ENCODE measurements at regions not wholly inside any gene's neighbourhood (a gene's known extent, or its start where the extent isn't known, plus 50 kb on each side); places are given as distances from the start of the nearest gene placed in this dataset.
A peak's percentile ranks its signal among the peaks of the same experiment; 100 is the strongest.
"Not testable (repeated sequence)": the region's sequence is repeated elsewhere in the genome, so short reads cannot be mapped to it uniquely, and the experiment has no call there.

DNA sequence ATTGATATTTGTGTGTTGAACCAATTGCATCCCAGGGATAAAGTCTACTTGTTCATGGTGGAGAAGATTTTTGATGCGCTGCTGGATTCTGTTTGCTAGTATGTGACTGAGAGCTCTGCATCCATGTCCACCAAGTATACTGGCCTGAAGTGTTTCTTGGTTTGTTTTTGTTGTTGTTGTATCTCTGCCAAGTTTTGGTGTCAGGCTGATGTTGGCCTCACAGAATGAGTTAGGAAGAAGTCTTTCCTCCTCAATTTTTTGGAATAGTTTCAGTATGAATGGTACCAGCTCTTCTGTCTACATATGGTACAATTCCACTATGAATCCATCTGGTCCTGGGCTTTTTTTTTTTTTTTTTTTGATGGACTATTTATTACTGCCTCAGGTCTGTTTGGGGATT is 50.9 kb upstream of the OSTN start:
- DNase-seq: peak; percentile 13

DNA sequence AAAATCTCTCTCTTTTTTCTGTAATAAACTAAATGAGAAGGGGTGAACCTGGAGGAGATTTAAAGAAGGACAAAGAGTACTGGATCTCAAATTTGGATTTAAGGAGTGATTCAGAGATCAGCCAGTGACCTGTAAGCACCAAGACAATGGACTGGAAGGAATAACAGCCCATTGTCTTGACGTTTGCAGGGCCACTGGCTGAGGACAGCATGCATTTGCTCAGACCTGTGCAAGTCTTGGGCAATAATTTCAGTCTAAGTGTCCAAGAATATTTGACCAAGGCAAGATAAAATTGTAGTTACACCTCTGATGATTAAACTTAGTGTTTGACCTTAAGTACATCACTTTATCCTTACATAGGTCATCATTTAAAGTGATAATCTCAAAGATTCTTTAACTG is 55.8 kb upstream of the OSTN start:
- DNase-seq: no peak

DNA sequence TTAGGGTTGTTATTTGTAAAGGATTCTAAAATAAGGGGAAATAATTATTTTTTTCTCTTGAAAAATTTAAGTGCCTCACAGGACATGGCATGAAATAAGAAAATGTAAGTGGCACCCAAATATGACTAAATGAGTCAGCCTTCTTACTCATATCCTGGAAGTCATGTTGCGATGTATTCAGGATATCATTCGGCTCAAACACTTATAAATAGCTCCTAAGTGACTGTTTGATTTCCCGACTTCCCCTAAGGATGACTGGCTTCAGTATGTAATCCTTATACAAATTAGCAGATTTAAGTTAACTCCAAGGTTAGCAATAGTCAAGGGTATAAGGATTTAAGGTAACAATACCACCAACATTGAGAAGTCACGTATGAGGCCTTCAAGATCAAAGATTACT is 57.3 kb upstream of the OSTN start:
- DNase-seq: peak; percentile 87

DNA sequence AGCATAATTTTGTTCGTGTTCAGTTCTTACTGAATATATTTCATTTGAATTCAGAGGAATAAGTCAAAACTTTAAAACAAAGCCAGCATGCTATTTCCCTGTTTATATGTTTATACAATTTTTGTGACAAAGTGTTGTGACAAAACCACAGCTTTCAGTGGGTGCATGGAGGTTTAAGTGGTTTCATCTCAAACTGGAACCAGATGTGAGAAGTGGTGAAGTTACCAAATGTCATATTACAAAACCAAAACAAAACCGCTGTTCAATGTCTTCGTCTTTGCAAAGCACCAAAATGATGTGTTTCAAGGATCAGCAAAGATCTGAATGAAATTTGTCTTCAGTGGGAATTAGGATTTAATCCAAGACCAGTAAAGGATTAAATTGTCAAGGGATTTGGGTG is 59.3 kb upstream of the OSTN start:
- peak; percentile 6 for DNase-seq

DNA sequence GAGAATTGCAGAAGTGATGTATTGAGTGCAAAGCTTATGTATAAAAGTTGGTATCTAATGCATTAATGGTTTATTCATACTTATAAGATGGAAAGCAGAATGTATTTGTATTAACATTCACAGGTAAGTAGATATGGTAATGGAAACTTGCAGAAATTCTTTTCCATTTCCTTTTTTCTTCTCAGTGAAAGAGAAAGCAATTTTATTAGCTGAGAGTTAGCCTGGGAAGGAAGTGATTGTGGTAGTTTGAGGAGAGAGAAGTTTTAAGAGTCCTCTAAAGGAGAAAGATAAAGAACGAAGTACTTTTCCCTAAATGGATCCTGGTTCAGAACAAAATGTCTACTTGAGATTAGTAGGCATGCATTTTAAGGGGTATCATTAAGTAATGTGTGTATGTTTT is 60.1 kb upstream of the OSTN start:
- DNase-seq: no peak

DNA sequence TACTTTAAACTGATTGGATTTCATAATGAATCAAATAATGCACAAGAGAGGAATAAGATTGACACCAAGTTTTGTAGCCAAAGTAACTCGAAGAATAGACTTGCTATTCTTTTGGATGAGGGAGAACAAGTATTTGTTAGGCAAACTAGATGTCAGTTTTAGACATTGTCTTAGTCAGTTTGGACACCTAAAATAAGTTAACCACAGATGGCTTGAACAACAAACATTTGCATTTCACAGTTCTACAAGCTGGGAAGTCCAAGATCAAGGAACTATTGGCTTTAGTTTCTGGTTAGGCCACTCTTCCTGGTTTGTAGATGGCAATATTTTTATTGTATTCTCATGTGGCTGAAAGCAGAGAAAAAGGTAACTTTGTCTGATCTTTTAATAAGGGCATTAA is 61.3 kb upstream of the OSTN start:
- DNase-seq: no peak

DNA sequence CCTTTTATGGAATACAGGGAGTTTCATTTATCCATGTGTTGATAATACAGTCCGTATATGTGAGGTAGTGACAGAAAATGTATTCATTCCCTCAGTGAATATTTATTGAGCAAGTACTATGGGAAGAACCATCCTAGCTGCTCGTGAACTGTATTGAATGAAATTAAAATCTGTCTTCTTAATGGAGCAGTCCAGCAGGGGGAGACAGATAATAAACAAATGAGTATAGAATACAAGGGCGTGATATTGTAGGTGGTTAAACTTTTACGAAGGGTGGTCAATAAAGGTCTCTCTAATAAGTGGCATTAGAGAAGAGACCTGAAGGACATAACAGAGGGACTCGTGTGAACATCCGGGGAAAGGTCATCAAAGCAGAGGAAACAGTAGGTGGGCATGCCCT is 62.7 kb upstream of the OSTN start:
- DNase-seq: peak; percentile 30

DNA sequence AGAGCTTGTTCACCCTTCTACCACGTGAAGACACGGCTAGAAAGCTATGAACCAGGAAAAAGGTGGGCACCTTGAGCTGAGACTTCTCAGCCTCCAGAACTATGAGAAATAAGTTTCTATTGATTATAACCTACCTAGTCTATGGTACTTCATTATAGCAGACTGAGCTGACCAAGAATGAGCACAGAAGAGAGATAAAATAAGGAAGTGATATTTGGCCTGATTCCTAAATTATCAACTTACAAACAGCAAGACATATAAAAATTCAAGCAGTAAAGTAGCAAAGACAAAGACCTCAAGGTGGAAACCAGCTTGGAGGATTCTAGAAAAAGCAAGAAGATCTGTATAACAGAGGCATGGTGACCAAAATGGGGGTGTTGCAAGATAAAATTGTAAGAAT is 63.9 kb upstream of the OSTN start:
- no peak for DNase-seq

DNA sequence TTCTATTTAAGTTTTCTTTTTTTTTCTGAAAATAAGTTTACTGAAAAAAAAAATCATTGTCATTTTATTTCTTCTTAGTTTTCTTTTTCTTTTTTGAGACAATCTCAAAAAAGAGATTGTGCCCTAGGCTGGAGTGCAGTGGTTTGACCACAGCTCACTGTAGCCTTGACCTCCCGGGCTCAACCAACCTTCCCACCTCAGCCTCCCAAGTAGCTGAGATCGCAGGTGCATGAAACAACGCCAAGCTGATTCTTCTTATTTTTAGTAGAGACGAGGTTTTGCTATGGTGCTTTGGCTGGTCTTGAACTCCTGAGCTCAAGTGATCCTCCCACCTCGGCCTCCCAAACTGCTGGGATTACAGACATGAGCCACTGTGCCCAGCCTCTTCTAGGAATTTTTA is 65.7 kb upstream of the OSTN start:
- no peak for DNase-seq

DNA sequence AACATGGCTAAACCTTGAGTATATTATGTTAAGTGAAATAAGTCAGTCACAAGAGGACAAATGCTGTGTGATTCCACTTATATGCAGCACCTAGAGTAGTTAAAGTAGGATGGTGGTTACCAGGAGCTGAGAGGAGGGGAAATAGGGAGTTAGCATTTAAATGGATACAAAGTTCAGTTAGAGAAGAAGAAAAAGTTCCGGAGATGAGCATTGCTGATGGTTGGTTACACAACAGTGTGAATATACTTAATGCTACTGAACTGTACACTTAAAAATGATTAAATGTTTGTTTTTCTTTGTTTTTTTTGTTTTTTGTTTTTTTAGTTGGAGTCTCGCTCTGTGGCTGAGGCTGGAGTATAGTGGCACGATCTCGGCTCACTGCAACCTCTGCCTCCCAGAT is 67.7 kb upstream of the OSTN start:
- no peak for DNase-seq

DNA sequence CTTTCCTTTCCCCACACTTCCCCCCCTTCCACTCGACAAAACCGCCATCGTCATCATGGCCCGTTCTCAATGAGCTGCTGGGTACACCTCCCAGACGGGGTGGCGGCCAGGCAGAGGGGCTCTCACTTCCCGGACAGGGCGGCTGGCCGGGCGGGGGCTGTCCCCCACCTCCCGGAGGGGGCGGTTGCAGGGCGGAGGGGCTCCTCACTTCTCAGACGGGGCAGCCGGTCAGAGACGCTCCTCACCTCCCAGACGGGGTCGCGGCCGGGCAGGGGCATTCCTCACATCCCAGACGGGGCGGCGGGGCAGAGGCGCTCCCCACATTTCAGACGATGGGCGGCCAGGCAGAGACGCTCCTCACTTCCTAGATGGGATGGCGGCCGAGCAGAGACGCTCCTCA is 74.2 kb upstream of the OSTN start:
- DNase-seq: not testable (repeated sequence)

DNA sequence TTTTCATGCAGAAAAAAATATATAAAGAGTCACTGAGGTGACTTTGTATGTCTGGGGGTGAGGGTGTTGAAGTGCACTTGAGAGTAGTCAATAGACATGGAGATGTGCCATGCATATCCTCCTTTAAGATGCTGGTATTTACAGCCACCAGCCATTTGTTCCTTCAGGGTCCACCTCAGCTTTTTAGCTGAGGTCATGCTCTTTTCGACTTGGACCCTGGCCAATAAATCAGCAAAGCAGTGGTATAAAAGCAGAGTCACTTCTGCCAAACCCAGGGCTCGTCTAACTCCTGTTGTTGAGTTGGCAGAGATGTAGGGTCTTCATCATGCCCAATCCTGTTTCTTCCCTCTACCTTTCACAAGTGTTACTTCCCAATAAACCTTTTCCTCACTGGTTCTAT is 75.1 kb upstream of the OSTN start:
- no peak for DNase-seq

DNA sequence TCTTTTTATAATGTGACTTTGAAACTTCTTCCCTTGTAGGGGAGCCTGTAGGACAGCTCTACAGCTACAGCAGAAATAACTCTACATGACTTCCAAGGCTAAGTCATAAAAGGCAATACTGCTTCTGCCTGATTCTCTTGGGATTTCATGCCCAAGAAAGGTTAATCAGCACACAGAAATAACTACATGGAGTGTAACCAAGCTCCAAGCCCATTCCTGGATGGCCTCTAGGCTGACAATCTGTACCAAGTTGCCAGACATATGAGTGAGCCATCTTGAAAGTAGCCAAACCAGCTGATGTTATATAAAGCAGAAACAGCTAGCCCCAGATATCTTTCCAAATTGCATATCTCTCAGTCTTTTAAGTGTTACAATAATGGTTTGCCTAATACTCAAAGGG is 75.8 kb upstream of the OSTN start:
- DNase-seq: no peak

DNA sequence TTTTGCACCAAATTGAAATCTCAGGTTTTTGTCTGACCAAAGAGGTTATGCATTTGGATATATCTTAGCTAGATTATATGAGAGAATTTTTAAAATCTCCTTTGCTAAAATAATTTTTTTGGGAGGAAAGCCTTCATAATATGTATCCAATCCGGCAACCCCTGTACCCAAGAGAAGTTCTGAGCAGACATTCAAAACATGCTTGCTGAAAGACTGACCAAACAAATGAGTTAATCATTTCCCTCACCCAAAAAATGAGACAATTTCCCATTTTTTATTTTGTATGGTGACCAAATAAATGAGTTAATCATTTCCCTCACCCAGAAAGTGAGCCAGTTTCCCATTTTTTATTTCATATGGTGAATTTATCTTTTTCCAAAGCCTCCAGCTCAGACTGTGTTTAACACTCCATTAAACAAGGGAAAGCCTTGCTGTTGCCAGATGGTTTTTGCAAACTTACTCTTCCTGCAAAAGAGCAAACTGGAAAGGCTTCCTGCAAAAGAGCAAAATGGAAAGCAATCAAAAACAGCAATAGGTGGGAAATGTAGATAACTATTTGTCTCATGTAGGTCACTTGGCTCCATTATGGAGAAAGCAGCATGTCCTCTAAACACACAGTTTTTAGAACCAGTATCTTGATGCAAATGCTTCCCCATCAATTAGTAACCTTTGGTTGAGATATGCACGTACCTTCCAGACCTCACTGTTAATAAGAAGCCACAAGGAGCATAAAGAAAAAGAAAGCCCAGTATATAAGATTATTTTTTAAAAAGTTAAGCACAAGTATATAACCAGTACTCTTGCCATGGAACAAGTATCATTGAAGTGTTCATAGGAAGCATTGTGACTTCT is 78.4 kb upstream of the OSTN start:
- DNase-seq: no peak

DNA sequence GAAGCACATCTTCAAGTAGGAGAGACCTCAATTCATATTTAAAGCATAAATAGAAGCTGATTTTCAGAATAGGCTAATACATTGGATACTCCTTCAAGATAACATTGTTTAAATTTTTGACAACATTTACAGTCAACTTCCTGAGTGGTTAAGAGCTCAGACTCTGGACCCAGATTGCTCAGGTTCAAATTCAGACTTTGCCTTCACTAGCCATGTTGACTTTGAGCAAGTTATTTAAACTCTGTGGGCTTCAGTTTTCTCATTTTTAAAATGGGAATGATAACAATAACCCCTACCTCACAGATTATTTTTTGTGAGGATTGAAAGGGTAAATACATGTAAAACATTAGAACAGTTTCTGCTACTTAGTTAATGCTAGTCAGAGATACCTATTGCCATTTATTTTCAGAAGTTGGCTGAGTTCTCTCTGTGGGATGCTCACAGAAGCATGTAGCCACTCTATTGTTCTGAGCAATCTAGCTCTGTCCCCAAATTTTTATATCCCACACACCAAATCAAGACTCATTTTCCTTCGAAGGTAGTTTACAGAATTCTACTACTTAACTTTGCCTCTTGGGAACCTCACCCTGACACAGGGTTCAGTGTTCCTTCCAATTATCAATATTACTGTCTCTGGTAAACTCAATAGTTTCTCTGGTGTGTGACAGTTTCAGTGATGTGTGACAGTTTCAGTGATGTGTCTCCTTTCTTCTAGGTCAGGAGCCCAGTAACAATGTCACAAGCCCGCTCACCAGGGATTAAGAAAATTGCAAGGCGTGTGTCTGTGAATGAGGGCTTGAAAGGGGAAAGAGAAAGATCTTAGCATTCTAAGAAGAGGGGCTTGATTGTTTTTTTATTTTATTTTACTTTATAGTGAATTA is 79.4 kb upstream of the OSTN start:
- DNase-seq: no peak

DNA sequence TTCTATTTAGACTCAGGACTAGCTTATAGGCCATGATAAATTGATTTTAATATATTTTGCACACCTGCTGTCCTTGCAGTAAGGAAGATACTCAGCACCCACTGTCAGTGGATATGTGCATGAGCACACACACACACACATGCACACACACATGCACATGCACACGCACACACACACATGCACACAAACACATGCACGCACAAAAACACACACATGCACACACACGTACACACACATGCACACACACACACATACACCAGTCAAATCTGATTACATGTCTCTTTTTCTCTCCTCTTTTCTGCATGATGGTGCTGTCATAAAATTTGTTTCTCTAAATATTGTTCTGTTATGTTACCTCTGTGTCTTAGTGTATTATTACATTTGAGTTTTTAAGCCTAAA is 87.3 kb upstream of the OSTN start:
- DNase-seq: no peak

DNA sequence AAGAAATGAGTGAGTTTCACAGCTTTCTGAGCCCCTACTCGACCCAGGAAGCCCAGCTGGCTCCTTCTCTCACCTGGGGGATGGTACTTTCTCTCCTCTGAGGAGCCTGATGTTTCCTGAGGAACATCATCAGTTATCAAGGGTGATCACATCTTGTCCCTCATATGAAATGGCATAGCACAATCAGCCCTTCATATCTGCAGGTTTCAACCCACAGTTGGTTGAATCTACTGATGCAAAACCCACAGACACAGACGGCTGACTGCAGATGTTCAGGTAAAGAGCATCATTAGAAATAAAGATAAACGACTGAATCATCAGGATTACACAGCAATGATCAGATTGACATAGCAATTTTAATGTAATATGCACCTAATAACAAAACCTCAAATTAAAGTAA is 93.6 kb upstream of the OSTN start:
- DNase-seq: no peak

DNA sequence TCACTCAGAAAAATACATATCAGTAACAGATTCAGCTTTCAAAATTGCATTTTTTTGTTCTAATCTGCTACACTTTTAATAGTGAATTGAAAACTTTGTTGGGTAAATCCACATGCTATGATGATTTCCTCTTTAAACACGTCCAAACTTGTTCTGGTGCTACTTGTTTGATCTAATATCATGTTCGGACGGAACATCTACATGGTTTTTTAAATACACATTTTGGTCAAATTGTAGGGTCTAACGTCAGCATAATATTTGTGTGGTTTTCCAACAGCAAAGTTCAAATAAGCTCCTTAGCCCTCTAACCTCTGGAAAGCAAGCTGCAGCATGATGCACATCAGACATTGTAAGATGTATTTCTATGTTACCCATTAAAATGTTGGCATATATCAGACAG is 98.5 kb upstream of the OSTN start:
- DNase-seq: no peak

DNA sequence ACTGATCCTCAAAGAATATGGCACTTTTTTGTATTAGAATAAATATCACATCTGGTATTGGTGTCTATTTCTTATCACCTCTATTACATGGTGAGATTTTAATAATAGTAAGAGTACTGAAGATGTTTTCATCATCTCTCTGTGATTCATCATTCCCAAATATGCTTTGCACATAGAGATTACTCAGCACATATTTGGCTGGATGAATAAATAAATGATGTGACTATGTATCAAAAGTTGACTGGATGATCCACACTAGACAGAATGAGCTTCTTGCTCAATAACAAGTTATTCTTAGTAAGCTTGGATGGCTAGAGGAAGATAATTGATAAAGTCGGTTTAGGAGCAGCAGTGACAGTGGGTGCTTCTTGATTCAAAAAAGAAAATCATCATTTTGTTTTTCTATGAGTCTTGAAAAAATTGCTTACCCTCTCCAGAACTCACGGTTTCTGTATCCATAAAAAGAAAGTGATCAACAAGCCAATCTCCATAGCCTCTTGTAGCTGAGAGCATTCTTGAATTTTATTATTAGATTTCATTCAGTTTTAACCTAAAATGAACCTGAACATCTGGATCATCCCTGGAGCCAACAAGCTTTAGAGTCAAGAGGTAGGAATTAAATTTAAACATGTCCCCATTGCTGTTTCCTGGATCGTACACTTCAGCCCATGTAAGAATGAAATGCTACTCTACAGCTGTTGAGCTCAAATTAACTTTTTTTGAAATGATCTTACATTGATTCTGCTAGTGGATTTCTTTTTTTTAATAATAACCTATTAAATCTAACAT is 104.8 kb upstream of the OSTN start:
- DNase-seq: peak; percentile 77

DNA sequence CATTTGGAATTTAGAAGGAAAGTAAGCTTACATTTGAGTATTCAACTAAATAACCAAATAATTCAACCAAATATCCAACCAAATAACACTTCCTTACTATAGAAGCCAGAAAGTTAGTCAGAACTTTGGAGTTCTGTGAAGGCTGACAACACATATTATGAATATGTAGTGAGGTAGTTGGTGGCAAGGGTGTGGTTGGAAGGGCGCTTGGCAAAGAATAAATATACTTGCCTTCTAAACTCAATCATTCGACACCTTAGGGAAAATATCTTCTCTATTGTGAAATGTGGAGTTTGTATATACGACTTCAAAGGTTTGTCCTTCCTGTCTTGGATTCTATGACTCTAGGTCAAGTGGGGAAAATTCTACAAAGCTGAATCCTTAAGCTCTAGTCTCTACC is 111.7 kb upstream of the OSTN start:
- DNase-seq: no peak

DNA sequence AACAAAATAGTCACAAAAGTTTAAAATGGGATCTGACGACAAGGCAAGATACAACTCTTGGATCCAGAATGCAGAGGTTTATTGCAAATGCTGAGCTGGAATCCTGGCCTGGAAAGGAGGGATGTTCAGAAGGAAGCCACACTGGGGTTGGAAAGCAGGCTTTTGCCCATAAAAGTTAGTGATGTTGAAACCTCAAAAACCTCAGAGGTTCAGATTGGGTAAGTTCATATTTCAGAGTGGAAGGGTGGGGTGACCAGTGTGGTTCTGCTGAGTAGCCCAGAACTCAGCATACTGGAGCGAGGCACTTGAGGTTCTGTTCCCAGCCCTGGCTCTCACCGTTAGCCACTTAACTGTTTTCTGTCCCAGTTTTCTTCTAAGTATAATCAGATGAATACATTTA is 114.0 kb upstream of the OSTN start:
- DNase-seq: peak; percentile 16

DNA sequence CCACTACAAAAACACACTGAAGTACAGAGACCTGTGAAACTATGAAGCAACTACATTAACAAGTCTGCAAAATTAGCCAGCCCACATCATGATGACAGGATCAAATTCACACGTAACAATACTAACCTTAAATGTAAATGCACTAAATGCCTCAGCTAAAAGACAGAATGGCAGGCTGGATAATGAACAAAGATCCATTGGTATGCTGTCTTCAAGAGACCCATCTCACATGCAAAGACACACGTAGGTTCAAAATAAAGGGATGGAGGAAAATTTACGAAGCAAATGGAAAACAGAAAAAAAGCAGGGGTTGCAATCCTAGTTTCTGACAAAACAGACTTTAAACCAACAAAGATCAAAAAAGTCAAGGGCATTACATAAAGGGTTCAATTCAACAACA is 120.1 kb upstream of the OSTN start:
- not testable (repeated sequence) for DNase-seq

DNA sequence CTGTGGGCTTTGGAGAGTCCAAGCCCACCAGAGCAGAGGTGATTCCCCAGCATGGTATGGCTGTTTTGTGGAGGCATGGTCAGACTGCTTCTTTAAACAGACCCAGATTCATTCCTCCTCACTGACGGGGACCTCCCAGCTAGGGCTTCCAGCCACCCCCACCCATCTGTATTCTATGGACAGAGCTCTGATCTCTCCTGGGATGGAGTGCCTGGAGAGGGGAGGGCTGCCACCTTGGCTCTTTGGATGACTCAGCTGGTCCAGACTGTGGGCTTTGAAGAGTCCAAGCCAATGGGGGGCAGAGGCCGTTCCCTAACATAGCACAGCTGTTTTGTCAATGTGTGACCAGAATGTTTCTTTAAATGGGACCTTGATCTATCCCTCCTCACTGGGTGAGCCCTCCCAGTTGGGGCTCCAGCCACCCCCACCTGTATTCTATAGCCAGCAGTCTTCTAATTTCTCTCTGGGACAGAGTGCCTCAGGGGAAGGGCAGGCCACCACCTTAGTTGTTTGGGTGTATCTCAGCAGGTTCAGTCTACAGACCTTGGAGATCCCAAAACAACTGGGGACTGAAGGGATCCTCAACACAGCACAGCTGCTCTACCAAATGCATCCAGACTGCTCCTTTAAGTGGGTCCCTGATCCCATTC is 122.0 kb upstream of the OSTN start:
- DNase-seq: no peak
